ENCODE measurements at regions not wholly inside any gene's neighbourhood (a gene's known extent, or its start where the extent isn't known, plus 50 kb on each side); places are given as distances from the start of the nearest gene placed in this dataset.

DNA sequence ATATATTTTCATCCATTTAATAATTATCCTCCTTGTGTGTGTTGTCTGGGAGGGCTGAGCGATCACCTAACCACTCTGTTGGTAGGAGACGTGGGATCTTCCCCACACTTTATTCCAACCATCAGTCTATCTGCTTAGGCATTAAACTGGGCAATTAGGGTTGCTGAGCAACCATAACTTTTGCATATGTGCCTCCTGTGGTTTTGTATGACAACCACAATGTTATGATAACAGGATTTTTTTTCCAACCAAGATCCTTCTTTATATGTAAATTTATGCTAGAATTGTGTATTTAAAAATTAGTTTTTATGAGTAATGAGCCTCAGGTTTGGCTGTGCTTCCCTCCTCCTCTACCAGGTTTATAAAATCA is 495.0 kb upstream of the MGMT start (continued):
- no peak for TF ChIP-seq TAF1 (IDR thresholded peaks at IDR 0.05; ENCODE audit: control insufficient read depth, extremely low read depth, insufficient read depth, low read length, severe bottlenecking)
- no peak for TF ChIP-seq SMC3 (conservative IDR thresholded peaks at IDR 0.05; ENCODE audit: insufficient read depth, low read depth, low read length)
- no peak for TF ChIP-seq ZNF24 (IDR thresholded peaks at IDR 0.05)

- in situ Hi-C loops (cut with MboI) (no loop called here), intact Hi-C loops (cut with micrococcal nuclease) (no loop called here)
- ChIA-PET CTCF (ENCODE audit: low intra/inter-chr PET ratio) (no interaction called here), POLR2A (no interaction called here)
- Histone ChIP-seq H3K27ac (ENCODE audit: extremely low read depth, low read depth, low read length) (no peak overlapping the region), H4K20me1 (replicated peaks; ENCODE audit: control insufficient read depth, insufficient read depth, low read length) (no peaks in the 10 kb centered on the region), H3K36me3 (ENCODE audit: control insufficient read depth, insufficient read depth, low read length) (no peaks in the 10 kb centered on the region), H3K9me1 (ENCODE audit: control insufficient read depth, insufficient read depth, low read length) (no peaks in the 10 kb centered on the region), H3K4me2 (ENCODE audit: insufficient read depth, low read length) (no peak overlapping the region), H3K27me3 (ENCODE audit: control insufficient read depth in 2 of 2, insufficient read depth in 2 of 2, low read length in 2 of 2) (peaks cover 0 to 5% of the 10 kb centered on the region in 2 experiments; a peak in 1 of 5 replicates), H3K9ac (ENCODE audit: insufficient read depth in 1 of 2, low read depth in 2 of 2, low read length in 2 of 2) (no peak overlapping the region), H3K4me1 (replicated peaks in 1 of 2; ENCODE audit: control insufficient read depth in 2 of 2, insufficient read depth in 2 of 2, low read length in 2 of 2) (no peaks in the 10 kb centered on the region), H2AFZ (ENCODE audit: low read depth, low read length) (no peak overlapping the region), H3K79me2 (ENCODE audit: control insufficient read depth, insufficient read depth, low read length) (no peaks in the 10 kb centered on the region), H3K4me3 (no peak overlapping the region), H3K9me3 (replicated peaks; ENCODE audit: control insufficient read depth, insufficient read depth, low read depth, low read length) (no peaks in the 10 kb centered on the region)
- DNase-seq (ENCODE audit: extremely low read depth in 1 of 4, low spot score in 3 of 4) (no peak), ATAC-seq (no peak), FAIRE-seq (no peak)
- WGBS (ENCODE audit: insufficient coverage, low coverage, missing lambda C conversion rate) = 2% methylated on average over 6 of the region's 6 CpGs
- no TSS peak for BruUV-seq (replicated peaks)
- TF ChIP-seq U2AF2 (optimal IDR thresholded peaks at IDR 0.05; ENCODE audit: low read depth, low read length) = no peak
- TF ChIP-seq, protein P1, sequence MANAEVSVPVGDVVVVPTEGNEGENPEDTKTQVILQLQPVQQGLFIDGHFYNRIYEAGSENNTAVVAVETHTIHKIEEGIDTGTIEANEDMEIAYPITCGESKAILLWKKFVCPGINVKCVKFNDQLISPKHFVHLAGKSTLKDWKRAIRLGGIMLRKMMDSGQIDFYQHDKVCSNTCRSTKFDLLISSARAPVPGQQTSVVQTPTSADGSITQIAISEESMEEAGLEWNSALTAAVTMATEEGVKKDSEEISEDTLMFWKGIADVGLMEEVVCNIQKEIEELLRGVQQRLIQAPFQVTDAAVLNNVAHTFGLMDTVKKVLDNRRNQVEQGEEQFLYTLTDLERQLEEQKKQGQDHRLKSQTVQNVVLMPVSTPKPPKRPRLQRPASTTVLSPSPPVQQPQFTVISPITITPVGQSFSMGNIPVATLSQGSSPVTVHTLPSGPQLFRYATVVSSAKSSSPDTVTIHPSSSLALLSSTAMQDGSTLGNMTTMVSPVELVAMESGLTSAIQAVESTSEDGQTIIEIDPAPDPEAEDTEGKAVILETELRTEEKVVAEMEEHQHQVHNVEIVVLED (CRISPR knock-in tag; IDR thresholded peaks at IDR 0.05) = no peak
Measured at GRCh38 chr10:128973221-128973620, 493.8 kb upstream of the MGMT start.

All from K562 (cell line).